Muscle layer of duodenum (tissue), 2 donors: ENCODE measurements at regions not wholly inside any gene's neighbourhood (a gene's known extent, or its start where the extent isn't known, plus 50 kb on each side); places are given as distances from the start of the nearest gene placed in this dataset.

ENCODE experiments used
- H3K27ac ChIP-seq: one replicate; pipeline ENCODE4 v1.7.0; 2013; ENCODE audit warnings: mild to moderate bottlenecking, low read length
- H3K27me3 ChIP-seq: one replicate; pipeline ENCODE4 v1.7.0; 2013; ENCODE audit warnings: low read depth, mild to moderate bottlenecking, control low read depth, low read length
- H3K36me3 ChIP-seq, 2 donors: one replicate each; pipeline ENCODE4 v1.7.0; 2013; ENCODE audit warnings: low read length in 2 of 2, control low read depth in 1 of 2, mild to moderate bottlenecking in 1 of 2; ENCODE audit not compliant: insufficient read depth in 2 of 2, control insufficient read depth in 1 of 2
- H3K4me1 ChIP-seq, 2 donors: one replicate each; pipeline ENCODE4 v1.7.0; 2013; ENCODE audit warnings: low read length in 2 of 2, mild to moderate bottlenecking in 2 of 2, control low read depth in 1 of 2, moderate library complexity in 1 of 2; ENCODE audit not compliant: insufficient read depth in 2 of 2, control insufficient read depth in 1 of 2
- H3K4me3 ChIP-seq, 2 donors: one replicate each; pipeline ENCODE4 v1.7.0; 2013; ENCODE audit warnings: low read length in 2 of 2, low read depth in 1 of 2, mild to moderate bottlenecking in 1 of 2
- H3K9me3 ChIP-seq, 2 donors: one replicate each; pipeline ENCODE4 v1.7.0; 2013; ENCODE audit warnings: low read length in 2 of 2, control low read depth in 1 of 2, mild to moderate bottlenecking in 1 of 2; ENCODE audit not compliant: control insufficient read depth in 1 of 2
- donor health status: healthy.

GRCh38 chr5:3118340-3118739, 366.9 kb upstream of the IRX2 start:
- H3K27me3 ChIP-seq = peaks cover 4% of the 10 kb centered on the region
- H3K4me3 ChIP-seq = no peak overlapping the region
- H3K36me3 ChIP-seq = no peaks in the 10 kb centered on the region
- H3K9me3 ChIP-seq = no peaks in the 10 kb centered on the region
- H3K27ac ChIP-seq = no peak overlapping the region
- H3K4me1 ChIP-seq = no peaks in the 10 kb centered on the region

DNA sequence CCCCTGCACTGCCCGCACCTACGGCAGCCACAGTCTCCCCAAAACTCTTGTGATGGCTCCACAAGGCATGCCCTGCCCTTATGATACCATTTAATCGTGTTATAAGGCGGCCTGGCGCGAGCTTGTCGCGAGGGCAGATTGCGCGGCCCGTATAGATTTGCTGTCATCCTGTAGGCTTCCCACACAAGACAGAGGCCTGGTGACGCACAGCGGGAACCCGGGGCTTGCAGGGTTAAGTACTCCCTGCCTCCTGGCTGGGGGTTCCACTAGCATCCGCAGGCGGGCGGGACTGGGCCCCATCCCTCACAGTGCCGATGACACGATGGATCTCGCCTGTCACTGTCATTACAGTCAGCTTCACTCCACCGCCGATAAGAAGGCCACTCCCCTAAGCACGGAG, 364.9 kb upstream of the IRX2 start:
- no peaks in the 10 kb centered on the region for H3K4me1 ChIP-seq
- H3K27ac ChIP-seq = no peak overlapping the region
- no peaks in the 10 kb centered on the region for H3K9me3 ChIP-seq
- peaks cover 4% of the 10 kb centered on the region for H3K27me3 ChIP-seq
- no peak overlapping the region for H3K4me3 ChIP-seq
- H3K36me3 ChIP-seq = no peaks in the 10 kb centered on the region

DNA sequence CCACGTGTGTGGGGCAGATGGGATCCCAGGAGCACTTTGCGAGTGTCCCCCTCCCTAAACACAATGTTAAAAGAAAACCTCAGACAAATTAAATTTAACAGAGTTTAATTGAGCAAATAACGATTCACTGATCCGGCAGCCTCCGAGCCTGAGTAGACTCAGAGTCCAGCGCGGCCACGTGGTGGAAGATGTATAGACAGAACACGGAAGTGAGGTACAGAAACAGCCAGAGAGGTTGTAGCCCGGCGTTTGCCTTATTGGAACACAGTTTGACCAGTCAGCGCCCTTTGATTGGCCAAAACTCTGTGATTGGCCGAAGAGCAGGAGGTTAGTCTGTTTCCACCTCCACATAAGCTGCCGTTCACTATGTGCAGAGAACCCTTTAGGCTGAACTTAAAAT, 363.0 kb upstream of the IRX2 start:
- Histone ChIP-seq H3K27ac (no peak overlapping the region), H3K27me3 (peaks cover 4% of the 10 kb centered on the region), H3K4me1 (no peaks in the 10 kb centered on the region), H3K36me3 (no peaks in the 10 kb centered on the region), H3K9me3 (no peaks in the 10 kb centered on the region), H3K4me3 (no peak overlapping the region)

GRCh38 chr5:3110371-3110770, 358.9 kb upstream of the IRX2 start:
- Histone ChIP-seq H3K27ac (no peak overlapping the region), H3K9me3 (no peaks in the 10 kb centered on the region), H3K36me3 (no peaks in the 10 kb centered on the region), H3K27me3 (peaks cover 13% of the 10 kb centered on the region), H3K4me1 (no peaks in the 10 kb centered on the region), H3K4me3 (no peak overlapping the region)

DNA sequence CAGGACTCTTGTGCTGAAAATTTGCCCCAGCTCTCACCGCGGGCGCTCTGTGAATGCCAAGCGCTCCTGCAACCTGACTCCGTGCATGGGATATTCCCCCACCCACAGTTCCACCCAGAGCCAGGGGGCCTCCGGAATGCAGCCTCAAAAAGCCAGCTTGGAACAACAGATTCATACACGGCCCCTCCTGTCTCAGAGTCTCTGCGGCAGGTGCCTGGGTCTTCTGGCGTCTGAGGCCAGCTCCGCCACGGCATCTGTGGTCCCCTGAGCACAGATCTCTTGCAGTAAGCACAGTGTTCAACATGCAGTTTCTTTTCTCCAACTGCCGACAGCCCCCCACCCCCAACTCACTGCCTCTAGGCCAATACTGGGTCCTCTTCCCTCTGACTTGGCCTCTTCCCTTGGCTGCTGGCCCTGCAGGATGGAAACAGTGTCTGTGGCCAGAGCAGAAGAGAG, 355.7 kb upstream of the IRX2 start:
- H3K27me3 ChIP-seq = peaks cover 13% of the 10 kb centered on the region
- H3K4me1 ChIP-seq = peaks cover 0 to 4% of the 10 kb centered on the region in 2 donors
- H3K4me3 ChIP-seq = no peak overlapping the region
- no peaks in the 10 kb centered on the region for H3K9me3 ChIP-seq
- H3K27ac ChIP-seq = no peak overlapping the region
- no peaks in the 10 kb centered on the region for H3K36me3 ChIP-seq

GRCh38 chr5:3105581-3105980, 354.1 kb upstream of the IRX2 start:
- H3K4me1 ChIP-seq = peaks cover 0 to 4% of the 10 kb centered on the region in 2 donors
- H3K4me3 ChIP-seq = no peak overlapping the region
- H3K9me3 ChIP-seq = no peaks in the 10 kb centered on the region
- peaks cover 13% of the 10 kb centered on the region for H3K27me3 ChIP-seq
- H3K36me3 ChIP-seq = no peaks in the 10 kb centered on the region
- H3K27ac ChIP-seq = no peak overlapping the region

- Histone ChIP-seq H3K27me3 (peaks cover 13% of the 10 kb centered on the region), H3K9me3 (no peaks in the 10 kb centered on the region), H3K4me1 (peaks cover 0 to 4% of the 10 kb centered on the region in 2 donors), H3K27ac (no peak overlapping the region), H3K36me3 (no peaks in the 10 kb centered on the region), H3K4me3 (no peak overlapping the region)
Observed at GRCh38 chr5:3105172-3105571, 353.7 kb upstream of the IRX2 start.

DNA sequence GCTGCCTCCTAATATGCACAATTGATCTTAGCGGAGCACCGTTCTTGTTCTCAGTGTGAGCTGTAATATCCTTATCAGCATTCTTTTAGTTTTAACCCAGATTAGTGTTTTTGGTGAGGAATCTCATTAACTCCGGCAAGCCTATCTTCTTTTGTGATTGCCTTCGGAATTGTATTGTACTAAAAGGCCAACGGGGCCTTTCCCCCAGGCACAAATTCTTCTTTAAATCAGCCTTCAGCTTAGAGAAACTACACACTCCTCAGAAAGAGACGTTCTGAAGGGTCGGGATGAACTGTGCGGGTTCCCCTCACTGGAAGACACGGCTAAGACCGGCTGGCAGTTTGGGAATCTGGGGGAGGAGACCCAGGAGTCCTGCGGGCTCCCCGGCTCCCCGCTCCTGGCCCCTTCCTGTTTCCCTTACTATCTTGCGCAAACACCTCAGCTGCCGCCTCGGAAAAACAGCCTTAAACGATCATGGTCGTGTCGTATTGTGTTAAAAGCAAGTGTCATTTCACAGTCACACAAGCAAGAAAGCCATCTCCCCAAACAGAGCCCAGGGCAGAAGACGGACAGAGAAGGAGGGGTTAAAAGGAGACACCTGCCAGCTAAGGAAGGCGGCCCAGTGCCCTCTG, 353.1 kb upstream of the IRX2 start:
- Histone ChIP-seq H3K27me3 (peaks cover 13% of the 10 kb centered on the region), H3K4me1 (peaks cover 0 to 4% of the 10 kb centered on the region in 2 donors), H3K27ac (no peak overlapping the region), H3K9me3 (no peaks in the 10 kb centered on the region), H3K36me3 (no peaks in the 10 kb centered on the region), H3K4me3 (no peak overlapping the region)

DNA sequence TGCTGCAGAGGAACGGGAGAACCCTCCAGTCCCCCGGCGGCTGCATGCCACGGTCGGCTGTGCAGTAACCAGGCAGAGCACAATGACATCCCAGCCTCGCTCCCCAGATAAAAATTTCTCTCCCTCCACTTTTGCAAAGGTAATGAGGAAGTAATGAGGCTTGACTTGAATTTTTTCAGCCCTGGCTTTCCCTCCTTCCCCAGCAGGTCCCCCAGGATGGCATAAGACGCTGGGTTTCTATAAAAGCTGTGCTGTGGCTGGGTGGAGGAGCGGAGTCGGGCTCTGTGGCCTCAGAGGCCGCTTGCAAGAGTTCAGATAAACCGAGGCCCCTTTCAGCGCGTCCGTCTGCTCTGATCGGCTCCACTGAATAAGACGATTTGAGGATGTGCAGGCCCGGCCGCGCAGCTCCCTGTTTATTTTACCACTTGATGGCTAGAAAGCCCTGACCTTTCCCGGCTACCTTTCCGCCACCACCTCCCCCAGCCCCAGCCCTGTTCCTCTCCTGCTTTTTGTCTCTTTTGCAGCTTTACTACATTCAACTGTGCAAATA, 351.9 kb upstream of the IRX2 start:
- peaks cover 13% of the 10 kb centered on the region for H3K27me3 ChIP-seq
- no peak overlapping the region for H3K4me3 ChIP-seq
- H3K36me3 ChIP-seq = no peaks in the 10 kb centered on the region
- H3K4me1 ChIP-seq = peaks cover 0 to 4% of the 10 kb centered on the region in 2 donors
- H3K9me3 ChIP-seq = no peaks in the 10 kb centered on the region
- H3K27ac ChIP-seq = no peak overlapping the region

- peaks cover 0 to 4% of the 10 kb centered on the region in 2 donors for H3K4me1 ChIP-seq
- no peak overlapping the region for H3K4me3 ChIP-seq
- no peak overlapping the region for H3K27ac ChIP-seq
- no peaks in the 10 kb centered on the region for H3K9me3 ChIP-seq
- peaks cover 13% of the 10 kb centered on the region for H3K27me3 ChIP-seq
- no peaks in the 10 kb centered on the region for H3K36me3 ChIP-seq
Observed at GRCh38 chr5:3102531-3102930, 351.1 kb upstream of the IRX2 start.

DNA sequence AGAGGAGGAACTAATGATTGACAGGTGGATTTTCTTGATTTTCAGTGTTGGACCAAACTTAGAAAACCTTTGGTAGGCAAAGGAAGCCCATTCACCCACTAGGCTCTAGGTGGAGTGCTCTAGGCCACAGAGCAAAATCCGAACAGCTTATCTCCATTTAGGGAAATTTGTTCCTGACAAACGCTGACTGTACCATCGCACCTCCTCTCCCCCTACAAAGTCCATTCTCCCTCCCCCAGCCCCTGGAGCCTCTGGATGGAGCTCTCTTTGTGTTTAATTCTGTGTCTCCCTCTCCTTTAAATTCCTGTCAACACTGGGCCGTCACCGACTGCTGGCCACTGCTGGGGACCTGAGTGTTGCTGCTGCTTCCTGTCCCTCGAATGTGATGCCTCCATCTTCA, 350.1 kb upstream of the IRX2 start:
- H3K4me3 ChIP-seq = no peak overlapping the region
- no peaks in the 10 kb centered on the region for H3K9me3 ChIP-seq
- no peaks in the 10 kb centered on the region for H3K36me3 ChIP-seq
- H3K4me1 ChIP-seq = peaks cover 0 to 4% of the 10 kb centered on the region in 2 donors
- peaks cover 8% of the 10 kb centered on the region for H3K27me3 ChIP-seq
- no peak overlapping the region for H3K27ac ChIP-seq
